Panc1 (cell line): ENCODE measurements at regions not wholly inside any gene's neighbourhood (a gene's known extent, or its start where the extent isn't known, plus 50 kb on each side); places are given as distances from the start of the nearest gene placed in this dataset.

Experiments
- POLR2AphosphoS5 ChIP-seq: IDR thresholded peaks from 2 replicates; pipeline ENCODE4 v1.6.1; 2012; ENCODE audit warnings: mild to moderate bottlenecking, low read depth, low read length, moderate library complexity
- TCF7L2 ChIP-seq: IDR thresholded peaks from 2 replicates; pipeline ENCODE4 v1.6.1; 2011; ENCODE audit warnings: mild to moderate bottlenecking, low read depth, low read length, inconsistent platforms

DNA sequence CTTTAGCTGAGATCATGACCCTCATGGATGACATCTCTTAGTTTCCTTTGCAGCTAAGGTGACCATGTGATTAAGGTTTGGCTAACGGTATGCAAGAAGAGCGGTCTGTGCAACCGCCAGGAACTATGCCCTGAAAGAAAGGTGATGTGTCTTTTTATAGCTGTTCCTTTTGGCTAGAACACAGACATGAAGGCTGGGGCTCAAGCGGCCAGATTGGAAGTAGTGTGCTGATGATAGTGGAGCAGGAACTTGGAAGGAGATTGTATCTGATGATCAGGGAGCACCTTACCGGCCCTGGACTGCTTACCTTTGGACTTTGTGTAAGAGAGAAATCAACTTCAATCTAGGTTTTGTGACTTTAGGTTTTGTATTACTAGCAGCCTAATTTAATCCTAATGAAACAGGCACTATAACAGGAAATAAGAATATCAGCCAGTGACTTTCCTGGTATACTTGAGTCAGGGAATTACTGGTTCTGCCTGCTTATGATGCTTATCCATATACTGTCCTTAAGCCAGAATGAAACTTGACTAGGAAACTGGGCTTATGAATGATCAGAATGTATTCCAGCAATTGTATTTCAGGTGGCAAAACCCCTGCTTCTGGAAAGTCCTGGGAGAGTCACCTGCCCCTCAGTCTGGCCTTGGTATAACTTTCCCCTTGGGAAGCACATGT lies 164.3 kb upstream of the LRIG1 start:
- TF ChIP-seq TCF7L2 (no peak), POLR2AphosphoS5 (no peak)
